HUES64 (cell line): ENCODE measurements at regions not wholly inside any gene's neighbourhood (a gene's known extent, or its start where the extent isn't known, plus 50 kb on each side); places are given as distances from the start of the nearest gene placed in this dataset.
A peak's percentile ranks its signal among the peaks of the same experiment; 100 is the strongest.

Source experiments
- H3K27ac ChIP-seq: 2 replicates; pipeline ENCODE4 v1.7.0; 2013; ENCODE audit warnings: low read depth, low read length, inconsistent platforms
- H3K27me3 ChIP-seq: 2 replicates; pipeline ENCODE4 v1.6.1; 2013; ENCODE audit warnings: mild to moderate bottlenecking, low read length; ENCODE audit not compliant: insufficient read depth
- H3K36me3 ChIP-seq: 2 replicates; pipeline ENCODE4 v1.6.1; 2013; ENCODE audit warnings: mild to moderate bottlenecking, low read length; ENCODE audit not compliant: insufficient read depth
- H3K4me1 ChIP-seq: 2 replicates; pipeline ENCODE4 v1.6.1; 2013; ENCODE audit warnings: mild to moderate bottlenecking, low read length, moderate library complexity; ENCODE audit not compliant: insufficient read depth
- H3K4me3 ChIP-seq: 2 replicates; pipeline ENCODE4 v1.5.1; 2013; ENCODE audit warnings: mild to moderate bottlenecking, low read length, moderate library complexity
- H3K9ac ChIP-seq: 2 replicates; pipeline ENCODE4 v1.6.1; 2013; ENCODE audit warnings: mild to moderate bottlenecking, low read depth, low read length
- H3K9me3 ChIP-seq: 2 replicates; pipeline ENCODE4 v1.6.1; 2013; ENCODE audit warnings: low read depth, low read length; ENCODE audit not compliant: insufficient read depth
- WGBS: fragments of 150-250, 120-280 bp; methylation state at CpG from one replicate; pipeline ENCODE4 v1.1.7; 2013; ENCODE audit warnings: missing lambda C conversion rate; 5-methylcytosine and 5-hydroxymethylcytosine counted together

- H3K4me1 ChIP-seq, result peaks cover 6% of the 10 kb centered on the region; the same call in 1 of the 2 replicates
- no peaks in the 10 kb centered on the region for H3K36me3 ChIP-seq
- WGBS, result 88% methylated on average over 32 of the region's 32 CpGs
- no peaks in the 10 kb centered on the region for H3K27me3 ChIP-seq
- H3K9me3 ChIP-seq, result no peaks in the 10 kb centered on the region
- no peak overlapping the region for H3K27ac ChIP-seq
- no peak overlapping the region for H3K9ac ChIP-seq
- H3K4me3 ChIP-seq, result no peak overlapping the region
These were observed 156.9 kb downstream of the USP12 start for GRCh38 chr13:27014406-27015359.

DNA sequence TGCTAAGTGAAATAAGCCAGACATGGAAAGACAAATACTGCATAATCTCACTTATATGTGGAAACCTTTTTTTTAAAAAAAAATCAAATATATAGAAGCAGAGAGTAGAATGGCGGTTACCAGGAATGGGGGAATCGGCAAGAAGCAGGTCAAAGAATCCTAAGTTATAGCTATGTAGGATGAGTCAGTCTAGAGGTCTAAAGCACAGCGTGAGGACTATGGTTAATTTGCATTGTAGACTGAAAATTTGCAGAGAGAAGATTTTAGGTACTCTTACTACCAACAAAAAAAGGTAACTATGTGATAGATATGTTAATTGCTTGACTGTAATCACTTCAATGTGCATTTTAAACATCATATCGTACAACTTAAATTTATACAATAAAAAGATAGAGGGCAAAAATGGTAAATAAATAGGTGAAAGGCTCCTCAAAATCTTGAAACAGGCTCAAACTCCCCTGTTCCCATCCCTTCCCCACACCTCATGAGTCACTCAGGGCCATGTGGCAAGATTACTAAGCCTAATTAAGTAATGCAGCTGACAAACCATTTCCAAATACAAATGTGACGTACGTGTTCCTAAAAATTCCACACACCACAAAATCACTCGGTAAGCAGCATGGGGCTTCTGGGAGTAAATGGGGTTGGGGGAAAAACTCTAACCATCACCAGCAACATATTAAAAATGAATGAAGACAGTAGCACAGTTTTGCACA is 159.0 kb downstream of the USP12 start:
- Histone ChIP-seq H3K4me1 (no peaks in the 10 kb centered on the region), H3K36me3 (no peaks in the 10 kb centered on the region), H3K9me3 (no peaks in the 10 kb centered on the region), H3K27ac (no peak overlapping the region), H3K4me3 (no peak overlapping the region), H3K9ac (no peak overlapping the region), H3K27me3 (peaks cover 3% of the 10 kb centered on the region)
- 88% methylated on average over 4 of the region's 7 CpGs for WGBS

DNA sequence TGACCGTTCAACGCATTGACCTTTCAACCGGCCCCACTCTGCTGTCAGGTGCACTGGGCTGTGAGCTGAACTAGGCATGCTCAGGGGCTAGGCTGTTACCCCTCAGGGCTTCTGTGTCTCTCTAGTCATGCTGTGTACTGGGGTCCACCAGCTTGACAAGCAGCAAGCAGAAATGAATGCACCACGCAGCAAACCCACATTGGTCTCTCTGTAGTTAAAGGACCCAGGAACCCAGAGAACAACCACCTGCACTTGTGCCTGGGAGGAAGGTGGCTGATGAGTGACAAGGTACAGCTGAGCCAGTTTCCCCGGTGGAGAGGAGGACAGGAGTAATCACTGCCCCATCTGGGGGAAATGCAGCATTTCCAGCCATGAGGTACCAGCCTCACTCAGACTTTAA is 159.9 kb downstream of the USP12 start:
- Histone ChIP-seq H3K36me3 (no peaks in the 10 kb centered on the region), H3K4me3 (no peak overlapping the region), H3K4me1 (peaks cover 4% of the 10 kb centered on the region; the same call in 1 of the 2 replicates), H3K9ac (no peak overlapping the region), H3K27ac (no peak overlapping the region), H3K9me3 (no peaks in the 10 kb centered on the region), H3K27me3 (peaks cover 13% of the 10 kb centered on the region)
- WGBS, result 92% methylated on average over 5 of the region's 5 CpGs

DNA sequence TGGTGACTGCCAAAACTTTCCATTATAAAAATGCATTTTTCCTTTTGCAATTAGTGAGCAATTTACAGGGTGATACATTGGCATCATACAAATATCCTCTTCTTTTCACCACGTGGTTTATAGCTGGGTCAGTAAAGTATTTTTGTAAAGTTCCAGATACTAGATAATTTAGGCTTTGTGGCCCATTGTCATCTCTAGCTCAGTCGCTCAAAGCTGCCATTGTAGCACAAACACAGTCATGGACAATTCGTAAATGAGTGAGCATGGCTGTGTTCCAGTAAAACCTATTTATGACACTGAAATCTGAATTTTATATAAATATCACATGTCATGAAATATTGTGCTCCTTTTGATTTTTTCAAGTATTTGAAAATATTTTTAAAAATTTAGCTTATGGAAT is 162.9 kb downstream of the USP12 start:
- H3K4me1 ChIP-seq, result peaks cover 8% of the 10 kb centered on the region; the same call in 1 of the 2 replicates
- H3K27ac ChIP-seq, result no peak overlapping the region
- peaks cover 27% of the 10 kb centered on the region for H3K27me3 ChIP-seq
- no peak overlapping the region for H3K4me3 ChIP-seq
- H3K9me3 ChIP-seq, result no peaks in the 10 kb centered on the region
- no peak overlapping the region for H3K9ac ChIP-seq
- 88% methylated on average over 3 of the region's 3 CpGs for WGBS
- H3K36me3 ChIP-seq, result no peaks in the 10 kb centered on the region

GRCh38 chr13:27007166-27007565 is 164.4 kb downstream of the USP12 start:
- no peaks in the 10 kb centered on the region for H3K36me3 ChIP-seq
- H3K27me3 ChIP-seq, result peaks cover 27% of the 10 kb centered on the region
- H3K4me3 ChIP-seq, result peak overlapping the region; percentile 66
- H3K9me3 ChIP-seq, result 0 out of 2 replicates have a peak, but pooled peaks cover 3% of the 10 kb centered on the region
- H3K4me1 ChIP-seq, result peaks cover 8% of the 10 kb centered on the region; the same call in 1 of the 2 replicates
- 35% methylated on average over 12 of the region's 12 CpGs for WGBS
- no peak overlapping the region for H3K27ac ChIP-seq
- no peak overlapping the region for H3K9ac ChIP-seq

DNA sequence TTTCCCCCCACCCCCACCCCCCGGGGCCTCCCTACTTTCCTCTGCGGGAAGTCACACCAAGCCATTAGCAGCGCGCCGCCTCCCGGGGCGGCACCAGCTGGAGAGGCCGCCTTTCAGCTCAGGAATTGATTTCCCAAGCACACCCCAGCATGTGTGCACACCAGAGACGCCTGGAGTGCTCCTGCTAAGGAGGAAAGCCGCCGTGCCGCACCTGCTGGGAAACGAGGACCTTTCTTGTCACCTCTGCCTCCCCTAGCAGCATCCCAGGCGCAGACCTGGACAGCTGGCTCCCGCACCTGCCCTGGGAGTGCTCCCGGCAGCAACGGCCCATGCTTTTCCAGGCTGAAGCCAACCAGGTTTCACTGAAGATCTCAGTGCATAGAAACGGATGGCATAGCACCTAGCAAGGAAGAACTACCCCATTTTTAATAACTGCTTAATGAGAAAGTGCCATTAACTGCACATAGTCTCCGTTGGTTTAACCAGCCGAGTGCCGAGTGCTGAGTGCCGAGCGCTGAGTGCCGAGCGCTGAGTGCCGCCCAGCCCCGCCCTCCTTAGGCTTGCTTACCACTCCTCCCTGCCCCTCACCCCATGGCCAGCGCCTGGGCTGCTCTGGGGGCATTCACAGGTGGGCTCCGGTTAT is 165.0 kb downstream of the USP12 start:
- Histone ChIP-seq H3K9ac (no peak overlapping the region), H3K27me3 (peaks cover 27% of the 10 kb centered on the region), H3K4me1 (peaks cover 8% of the 10 kb centered on the region; the same call in 1 of the 2 replicates), H3K4me3 (peak overlapping the region; percentile 66), H3K9me3 (0 out of 2 replicates have a peak, but pooled peaks cover 3% of the 10 kb centered on the region), H3K36me3 (no peaks in the 10 kb centered on the region), H3K27ac (no peak overlapping the region)
- 3% methylated on average over 29 of the region's 29 CpGs for WGBS

- WGBS, result 83% methylated on average over 8 of the region's 8 CpGs
- Histone ChIP-seq H3K27ac (no peak overlapping the region), H3K27me3 (peaks cover 27% of the 10 kb centered on the region), H3K36me3 (no peaks in the 10 kb centered on the region), H3K9ac (no peak overlapping the region), H3K4me3 (no peak overlapping the region), H3K9me3 (0 out of 2 replicates have a peak, but pooled peaks cover 3% of the 10 kb centered on the region), H3K4me1 (peaks cover 8% of the 10 kb centered on the region; the same call in 1 of the 2 replicates)
These were observed 165.6 kb downstream of the USP12 start for GRCh38 chr13:27005976-27006518.

DNA sequence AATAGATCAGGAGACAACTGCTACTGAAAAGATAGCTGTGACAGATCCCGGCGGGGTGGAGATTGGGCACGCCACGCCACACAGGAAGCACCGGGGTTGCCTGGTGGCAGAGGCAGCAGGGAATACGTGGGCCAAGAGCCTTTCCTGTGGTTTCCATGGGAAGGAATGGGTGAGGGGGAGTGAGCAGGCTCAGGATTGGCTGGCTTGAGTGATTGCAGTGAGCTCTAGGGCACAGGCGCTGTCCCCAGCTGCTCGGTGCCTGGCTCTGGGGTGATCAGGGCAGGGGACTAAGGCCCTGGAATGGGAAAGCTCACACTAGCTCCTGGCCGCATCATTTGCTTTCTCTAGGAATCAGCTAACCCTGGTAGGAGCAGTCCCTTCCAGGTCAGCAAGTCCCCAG is 166.1 kb downstream of the USP12 start:
- Histone ChIP-seq H3K27me3 (peaks cover 27% of the 10 kb centered on the region), H3K4me3 (no peak overlapping the region), H3K4me1 (peaks cover 8% of the 10 kb centered on the region; the same call in 1 of the 2 replicates), H3K36me3 (no peaks in the 10 kb centered on the region), H3K9ac (no peak overlapping the region), H3K9me3 (0 out of 2 replicates have a peak, but pooled peaks cover 3% of the 10 kb centered on the region), H3K27ac (no peak overlapping the region)
- 72% methylated on average over 9 of the region's 9 CpGs for WGBS

GRCh38 chr13:27004866-27005265 is 166.7 kb downstream of the USP12 start:
- Histone ChIP-seq H3K9me3 (0 out of 2 replicates have a peak, but pooled peaks cover 3% of the 10 kb centered on the region), H3K4me1 (peaks cover 8% of the 10 kb centered on the region; the same call in 1 of the 2 replicates), H3K9ac (no peak overlapping the region), H3K27me3 (peaks cover 27% of the 10 kb centered on the region), H3K36me3 (no peaks in the 10 kb centered on the region), H3K4me3 (no peak overlapping the region), H3K27ac (no peak overlapping the region)
- 84% methylated on average over 5 of the region's 5 CpGs for WGBS

GRCh38 chr13:27004326-27004725 is 167.3 kb downstream of the USP12 start:
- no peaks in the 10 kb centered on the region for H3K36me3 ChIP-seq
- no peak overlapping the region for H3K4me3 ChIP-seq
- H3K4me1 ChIP-seq, result peaks cover 8% of the 10 kb centered on the region; the same call in 1 of the 2 replicates
- no peak overlapping the region for H3K27ac ChIP-seq
- H3K9ac ChIP-seq, result no peak overlapping the region
- WGBS, result 98% methylated on average over 4 of the region's 4 CpGs
- peaks cover 27% of the 10 kb centered on the region for H3K27me3 ChIP-seq
- H3K9me3 ChIP-seq, result 0 out of 2 replicates have a peak, but pooled peaks cover 3% of the 10 kb centered on the region
